Astrocyte of the cerebellum (primary cell): ENCODE measurements at regions not wholly inside any gene's neighbourhood (a gene's known extent, or its start where the extent isn't known, plus 50 kb on each side); places are given as distances from the start of the nearest gene placed in this dataset.

Source experiments
- DNase-seq: peaks from one replicate; pipeline ENCODE4 v3.0.0-alpha.2; 2011; ENCODE audit warnings: low read depth
- H3K4me3 ChIP-seq: 2 replicates; pipeline ENCODE4 v1.5.1; 2011; ENCODE audit warnings: mild to moderate bottlenecking, low read depth, low read length, moderate library complexity
- in situ Hi-C: cut with HindIII; loops from 2 replicates; pipeline ENCODE4 v1.10.0; 2017; ENCODE audit warnings: low sequenced_read_pairs
- TF ChIP-seq, protein P1 (sequence below): IDR thresholded peaks from 2 replicates; pipeline ENCODE4 v1.5.1; 2012; ENCODE audit warnings: low read length, low read depth, moderate library complexity, mild to moderate bottlenecking; ENCODE audit errors: missing control alignments

DNA sequence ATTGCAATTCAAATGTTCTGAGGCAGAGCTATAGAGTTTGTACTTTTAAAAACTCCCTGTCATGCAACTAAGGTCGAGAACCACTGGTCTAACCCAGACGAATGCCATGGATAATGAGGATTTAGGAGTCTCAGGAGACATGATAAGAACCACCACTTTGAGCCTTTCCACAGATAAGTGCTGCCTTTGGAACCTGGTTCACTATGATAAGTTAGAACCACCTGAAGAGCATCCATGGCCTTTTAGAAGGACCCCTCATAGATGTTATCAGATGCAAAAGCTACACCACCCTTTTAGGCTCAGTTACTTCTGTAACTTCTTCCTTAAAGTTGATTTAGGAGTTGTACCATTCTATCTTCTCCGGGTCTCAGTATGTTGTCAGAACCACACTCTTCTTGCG is 350.6 kb upstream of the CCL2 start:
- in situ Hi-C loops, result no loop called here

DNA sequence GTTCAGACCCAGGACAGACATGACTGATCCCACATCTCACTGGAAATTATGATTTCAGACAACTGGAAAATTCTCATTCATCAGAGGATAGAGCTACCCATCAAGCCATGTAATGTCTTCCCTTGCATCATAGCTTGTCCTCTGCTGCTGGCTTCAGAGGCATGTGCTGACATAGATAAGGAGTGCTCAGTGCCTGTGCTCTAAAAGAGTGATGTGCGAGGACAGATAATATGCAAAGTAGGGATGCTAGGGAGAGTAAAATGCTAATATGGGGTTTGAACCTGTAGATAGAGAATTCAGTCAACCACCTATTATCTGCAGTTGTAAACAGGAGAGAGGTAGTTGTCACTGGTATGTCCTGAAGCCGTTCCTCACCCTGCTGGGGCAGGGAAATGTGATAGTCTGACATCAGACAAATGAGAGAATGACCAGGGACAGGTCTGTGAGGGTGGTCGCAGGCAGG is 349.7 kb upstream of the CCL2 start:
- H3K4me3 ChIP-seq, result no peak overlapping the region
- in situ Hi-C loops, result no loop called here
- DNase-seq, result no peak
- TF ChIP-seq, protein P1, sequence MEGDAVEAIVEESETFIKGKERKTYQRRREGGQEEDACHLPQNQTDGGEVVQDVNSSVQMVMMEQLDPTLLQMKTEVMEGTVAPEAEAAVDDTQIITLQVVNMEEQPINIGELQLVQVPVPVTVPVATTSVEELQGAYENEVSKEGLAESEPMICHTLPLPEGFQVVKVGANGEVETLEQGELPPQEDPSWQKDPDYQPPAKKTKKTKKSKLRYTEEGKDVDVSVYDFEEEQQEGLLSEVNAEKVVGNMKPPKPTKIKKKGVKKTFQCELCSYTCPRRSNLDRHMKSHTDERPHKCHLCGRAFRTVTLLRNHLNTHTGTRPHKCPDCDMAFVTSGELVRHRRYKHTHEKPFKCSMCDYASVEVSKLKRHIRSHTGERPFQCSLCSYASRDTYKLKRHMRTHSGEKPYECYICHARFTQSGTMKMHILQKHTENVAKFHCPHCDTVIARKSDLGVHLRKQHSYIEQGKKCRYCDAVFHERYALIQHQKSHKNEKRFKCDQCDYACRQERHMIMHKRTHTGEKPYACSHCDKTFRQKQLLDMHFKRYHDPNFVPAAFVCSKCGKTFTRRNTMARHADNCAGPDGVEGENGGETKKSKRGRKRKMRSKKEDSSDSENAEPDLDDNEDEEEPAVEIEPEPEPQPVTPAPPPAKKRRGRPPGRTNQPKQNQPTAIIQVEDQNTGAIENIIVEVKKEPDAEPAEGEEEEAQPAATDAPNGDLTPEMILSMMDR, result no peak

More for the DNA sequence above, 350.6 kb upstream of the CCL2 start:
- DNase-seq, result no peak
- H3K4me3 ChIP-seq, result no peak overlapping the region
- TF ChIP-seq, protein P1, result no peak

DNA sequence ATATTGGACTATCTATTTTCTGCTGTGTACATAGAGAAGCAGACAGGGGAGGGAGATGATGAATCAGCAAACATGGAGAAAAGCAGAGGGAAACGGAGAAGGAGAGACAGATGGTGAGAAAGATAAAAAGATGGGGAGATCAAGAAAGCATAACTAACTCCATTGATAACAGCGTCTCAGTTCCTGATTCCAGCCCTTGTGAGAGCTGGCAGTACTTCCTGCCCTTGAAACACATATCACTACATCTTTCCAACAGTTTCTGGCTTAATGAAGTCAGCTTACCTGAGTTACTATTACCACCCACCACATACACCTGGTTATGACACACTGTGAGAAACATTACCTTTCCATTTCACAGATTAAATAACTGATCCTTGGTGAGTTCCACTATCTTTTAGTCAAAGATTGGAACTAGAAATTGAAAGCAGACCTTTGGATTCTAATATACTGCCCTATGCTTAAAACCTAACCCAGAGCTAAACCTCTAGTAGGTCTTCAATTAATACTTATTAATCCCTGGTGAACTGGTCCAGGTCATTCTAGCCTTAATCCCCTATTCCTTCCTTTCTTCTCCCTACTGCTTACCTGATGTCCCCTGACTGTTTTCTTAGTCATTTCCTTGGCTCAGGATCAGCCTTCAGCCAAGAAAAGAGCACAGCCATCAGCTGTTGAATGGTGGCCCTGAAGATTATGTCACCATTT is 346.6 kb upstream of the CCL2 start:
- in situ Hi-C loops, result no loop called here
- TF ChIP-seq, protein P1, result no peak

DNA sequence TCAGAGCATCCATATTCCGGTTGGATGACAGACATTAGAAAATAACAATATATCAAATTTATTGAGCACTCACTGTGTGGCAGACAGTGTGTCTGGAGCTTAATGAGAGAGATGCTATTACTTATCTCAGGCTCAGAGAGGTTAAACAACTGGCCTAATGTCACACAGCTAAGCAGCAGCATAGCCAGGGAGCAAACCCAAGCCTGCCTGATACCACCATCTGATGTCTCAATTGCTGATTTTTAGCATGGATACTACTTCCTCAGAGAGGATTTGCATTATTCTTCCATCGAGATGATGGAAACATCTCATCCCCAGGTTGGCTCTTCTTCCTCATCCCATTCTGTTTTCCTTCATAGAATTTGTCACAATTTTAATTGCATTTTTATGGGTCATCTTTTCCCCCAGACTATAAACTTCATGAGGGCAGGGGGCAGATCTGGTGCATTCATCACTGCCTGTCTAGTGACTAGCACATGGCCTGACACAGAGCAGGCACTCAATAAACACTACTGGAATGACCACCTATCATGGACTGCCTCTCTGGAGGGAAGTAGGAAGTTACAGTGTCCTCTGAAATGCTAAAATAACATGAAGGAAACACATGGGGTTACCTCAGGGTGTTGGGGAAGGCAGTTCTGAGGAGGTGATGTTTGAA is 344.8 kb upstream of the CCL2 start:
- H3K4me3 ChIP-seq, result no peak overlapping the region
- in situ Hi-C loops, result no loop called here
- TF ChIP-seq, protein P1, result no peak
- DNase-seq, result no peak

More for the DNA sequence above, 346.6 kb upstream of the CCL2 start:
- no peak overlapping the region for H3K4me3 ChIP-seq
- no peak for DNase-seq

DNA sequence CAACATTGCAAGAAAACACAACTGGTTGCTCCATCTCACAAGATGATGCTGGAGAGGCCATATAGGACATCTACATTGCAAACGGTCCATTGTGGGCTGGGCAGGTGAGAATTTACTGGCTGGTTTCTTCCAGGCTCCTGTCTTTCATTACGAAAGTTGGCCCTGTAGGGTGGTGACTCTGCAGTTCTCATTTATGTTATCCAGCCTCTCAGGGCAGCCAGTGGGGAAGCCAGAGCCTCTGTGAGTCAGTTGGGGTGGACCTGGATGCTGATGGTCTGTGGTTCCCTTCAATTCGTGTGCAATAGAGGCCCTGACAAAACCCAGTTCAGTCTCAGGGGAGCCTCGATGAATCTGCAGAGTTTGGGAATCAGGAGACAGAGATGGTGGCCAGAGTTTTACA is 341.0 kb upstream of the CCL2 start:
- in situ Hi-C loops, result no loop called here
- no peak for DNase-seq
- TF ChIP-seq, protein P1, result no peak
- H3K4me3 ChIP-seq, result no peak overlapping the region

DNA sequence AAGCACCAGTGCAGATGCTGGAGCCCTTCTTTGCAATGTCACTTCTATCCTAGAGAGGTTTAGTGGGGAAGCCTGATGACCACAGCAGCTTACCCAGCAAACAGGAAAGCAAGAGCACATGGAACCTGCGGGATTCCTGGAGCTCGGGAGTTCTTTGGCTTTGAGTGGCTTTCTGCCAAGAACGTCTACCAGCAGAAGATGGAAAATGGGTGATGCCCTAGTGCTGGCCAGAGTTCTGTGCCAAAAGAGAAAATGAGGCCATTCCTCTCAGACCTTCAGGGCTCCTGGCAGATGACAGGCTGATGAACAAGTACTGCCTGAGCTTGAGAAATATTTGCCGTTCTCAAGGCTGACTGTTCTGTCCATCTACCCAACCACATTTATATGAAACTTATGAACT is 332.1 kb upstream of the CCL2 start:
- DNase-seq, result no peak
- in situ Hi-C loops, result no loop called here
- H3K4me3 ChIP-seq, result no peak overlapping the region
- TF ChIP-seq, protein P1, result no peak
